OCI-LY3 (cell line): ENCODE measurements at regions not wholly inside any gene's neighbourhood (a gene's known extent, or its start where the extent isn't known, plus 50 kb on each side); places are given as distances from the start of the nearest gene placed in this dataset.

Experiments used
- H2AFZ ChIP-seq: fragments of 200-600, 300-600 bp; shearing (Covaris generic); 2 replicates; pipeline ENCODE4 v1.6.0; 2014; ENCODE audit warnings: antibody characterized with exemption, low read depth, low read length
- H3K27ac ChIP-seq: fragments of 200-600, 300-600 bp; sonication (generic); 2 replicates; pipeline ENCODE4 v1.5.1; 2014; ENCODE audit warnings: mild to moderate bottlenecking, low read length, moderate library complexity, mixed read lengths
- H3K27me3 ChIP-seq: fragments of 200-600, 300-600 bp; sonication (generic); 2 replicates; pipeline ENCODE4 v1.6.1; 2014; ENCODE audit warnings: low read depth, low read length, mixed read lengths
- H3K36me3 ChIP-seq: fragments of 200-600, 300-600 bp; sonication (generic); replicated peaks from 2 replicates; pipeline ENCODE3; 2014; ENCODE audit warnings: low read depth, low read length, mixed read lengths
- H3K4me1 ChIP-seq: fragments of 300-600, 200-600 bp; sonication (generic); 2 replicates; pipeline ENCODE4 v1.6.1; 2014; ENCODE audit warnings: low read length, mixed read lengths
- H3K4me2 ChIP-seq: fragments of 200-600, 300-600 bp; sonication (generic); 2 replicates; pipeline ENCODE4 v1.6.1; 2014; ENCODE audit warnings: low read length, mixed read lengths
- H3K4me3 ChIP-seq: fragments of 300-600, 200-600 bp; sonication (generic); 2 replicates; pipeline ENCODE4 v1.5.1; 2014; ENCODE audit warnings: antibody characterized with exemption, mild to moderate bottlenecking, low read length, moderate library complexity
- H3K79me2 ChIP-seq: fragments of 300-600, 200-600 bp; shearing (Covaris generic); 2 replicates; pipeline ENCODE4 v1.6.1; 2014; ENCODE audit warnings: mild to moderate bottlenecking, low read length, mixed read lengths
- H3K9ac ChIP-seq: fragments of 300-600, 200-600 bp; shearing (Covaris generic); 2 replicates; pipeline ENCODE4 v1.6.0; 2014; ENCODE audit warnings: mild to moderate bottlenecking, low read length, moderate library complexity
- H3K9me3 ChIP-seq: fragments of 200-600, 300-600 bp; shearing (Covaris generic); 2 replicates; pipeline ENCODE4 v1.6.1; 2014; ENCODE audit warnings: low read length, mixed read lengths; ENCODE audit not compliant: insufficient read depth
- H4K20me1 ChIP-seq: fragments of 200-600, 300-600 bp; sonication (generic); 2 replicates; pipeline ENCODE4 v1.6.1; 2016; ENCODE audit warnings: low read length, mixed read lengths; ENCODE audit not compliant: insufficient read depth
- EZH2phosphoT487 ChIP-seq: fragments of 200-600 bp; shearing (Covaris generic); IDR thresholded peaks from 2 replicates; pipeline ENCODE4 v1.6.1; 2018; ENCODE audit warnings: antibody characterized with exemption, mixed run types, low read depth
- TF ChIP-seq, protein P1 (sequence below): fragments of 200-600, 300-600 bp; sonication (generic); IDR thresholded peaks from 2 replicates; pipeline ENCODE4 v1.5.1; 2014; ENCODE audit warnings: antibody characterized with exemption, low read length, low read depth

DNA sequence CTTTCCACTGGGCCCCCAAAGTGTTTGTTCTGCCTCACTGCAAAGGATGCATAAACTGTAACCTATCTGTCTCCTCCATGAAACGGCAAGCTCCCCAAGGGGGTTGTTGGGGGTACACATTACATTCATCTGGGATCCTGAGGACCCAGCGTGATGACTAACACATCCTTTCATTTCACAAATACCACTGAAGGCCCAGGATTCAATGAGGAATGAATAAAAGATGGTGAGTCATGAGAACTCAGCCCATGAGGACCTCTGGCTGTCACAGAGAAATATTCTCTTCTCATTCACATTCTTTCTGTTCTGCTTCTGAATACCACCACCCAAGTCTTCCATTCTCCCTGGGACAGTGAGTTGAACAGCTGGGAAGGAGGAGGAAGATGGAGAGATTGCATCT lies 149.8 kb downstream of the RBFOX3 start:
- Histone ChIP-seq H3K9ac (no peak overlapping the region), H3K27me3 (peaks cover 4% of the 10 kb centered on the region; the same call in 1 of the 2 replicates), H4K20me1 (no peaks in the 10 kb centered on the region), H3K4me3 (no peak overlapping the region), H3K36me3 (no peaks in the 10 kb centered on the region), H3K9me3 (no peaks in the 10 kb centered on the region), H3K4me1 (no peaks in the 10 kb centered on the region), H3K27ac (no peak overlapping the region), H3K4me2 (no peak overlapping the region), H2AFZ (no peak overlapping the region), H3K79me2 (no peaks in the 10 kb centered on the region)
- TF ChIP-seq, protein P1, sequence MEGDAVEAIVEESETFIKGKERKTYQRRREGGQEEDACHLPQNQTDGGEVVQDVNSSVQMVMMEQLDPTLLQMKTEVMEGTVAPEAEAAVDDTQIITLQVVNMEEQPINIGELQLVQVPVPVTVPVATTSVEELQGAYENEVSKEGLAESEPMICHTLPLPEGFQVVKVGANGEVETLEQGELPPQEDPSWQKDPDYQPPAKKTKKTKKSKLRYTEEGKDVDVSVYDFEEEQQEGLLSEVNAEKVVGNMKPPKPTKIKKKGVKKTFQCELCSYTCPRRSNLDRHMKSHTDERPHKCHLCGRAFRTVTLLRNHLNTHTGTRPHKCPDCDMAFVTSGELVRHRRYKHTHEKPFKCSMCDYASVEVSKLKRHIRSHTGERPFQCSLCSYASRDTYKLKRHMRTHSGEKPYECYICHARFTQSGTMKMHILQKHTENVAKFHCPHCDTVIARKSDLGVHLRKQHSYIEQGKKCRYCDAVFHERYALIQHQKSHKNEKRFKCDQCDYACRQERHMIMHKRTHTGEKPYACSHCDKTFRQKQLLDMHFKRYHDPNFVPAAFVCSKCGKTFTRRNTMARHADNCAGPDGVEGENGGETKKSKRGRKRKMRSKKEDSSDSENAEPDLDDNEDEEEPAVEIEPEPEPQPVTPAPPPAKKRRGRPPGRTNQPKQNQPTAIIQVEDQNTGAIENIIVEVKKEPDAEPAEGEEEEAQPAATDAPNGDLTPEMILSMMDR = no peak
- no peak for TF ChIP-seq EZH2phosphoT487

GRCh38 chr17:79459846-79460245 lies 151.0 kb downstream of the RBFOX3 start:
- Histone ChIP-seq H3K4me1 (no peaks in the 10 kb centered on the region), H3K27ac (no peak overlapping the region), H3K27me3 (peaks cover 4% of the 10 kb centered on the region; the same call in 1 of the 2 replicates), H3K36me3 (no peaks in the 10 kb centered on the region), H3K4me3 (no peak overlapping the region), H2AFZ (no peak overlapping the region), H4K20me1 (no peaks in the 10 kb centered on the region), H3K9me3 (no peaks in the 10 kb centered on the region), H3K4me2 (no peak overlapping the region), H3K79me2 (no peaks in the 10 kb centered on the region), H3K9ac (no peak overlapping the region)
- no peak for TF ChIP-seq EZH2phosphoT487
- TF ChIP-seq, protein P1 = no peak

DNA sequence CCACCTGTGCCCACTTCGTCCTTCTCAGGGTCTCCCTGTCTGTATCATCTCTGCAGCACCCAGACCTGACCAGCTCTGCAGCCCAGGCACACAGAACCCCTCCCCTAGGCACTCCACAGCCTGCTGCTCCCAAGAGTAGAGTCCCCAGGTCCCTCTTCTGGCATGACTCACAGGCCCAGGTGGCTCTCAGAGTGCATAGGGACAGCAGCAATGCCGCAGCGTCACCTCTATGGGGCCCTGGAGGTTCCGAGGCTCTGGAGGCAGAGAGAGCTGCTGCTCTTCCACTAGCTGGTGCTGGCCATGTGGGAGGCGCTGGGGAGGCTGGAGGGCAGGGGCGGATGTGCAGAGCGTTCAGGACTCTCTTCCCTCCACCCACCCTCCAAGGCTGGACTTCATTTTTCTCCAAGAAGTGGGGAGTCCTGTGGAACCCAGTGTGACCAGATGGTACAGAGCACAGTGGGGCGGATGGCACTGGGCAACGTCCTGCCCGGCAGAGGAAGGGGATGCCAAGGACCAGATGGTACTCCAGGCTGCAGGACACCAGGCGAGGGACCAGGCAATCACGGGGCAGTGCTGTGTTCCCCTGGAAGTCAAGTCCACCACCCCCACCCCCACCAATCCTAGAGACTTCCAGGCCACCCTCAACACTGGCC lies 151.7 kb downstream of the RBFOX3 start:
- peaks cover 4% of the 10 kb centered on the region; the same call in 1 of the 2 replicates for H3K27me3 ChIP-seq
- no peaks in the 10 kb centered on the region for H4K20me1 ChIP-seq
- H3K36me3 ChIP-seq = no peaks in the 10 kb centered on the region
- TF ChIP-seq, protein P1 = no peak
- TF ChIP-seq EZH2phosphoT487 = no peak
- no peak overlapping the region for H2AFZ ChIP-seq
- H3K4me3 ChIP-seq = no peak overlapping the region
- H3K4me2 ChIP-seq = no peak overlapping the region
- no peak overlapping the region for H3K9ac ChIP-seq
- no peaks in the 10 kb centered on the region for H3K9me3 ChIP-seq
- no peaks in the 10 kb centered on the region for H3K4me1 ChIP-seq
- no peak overlapping the region for H3K27ac ChIP-seq
- no peaks in the 10 kb centered on the region for H3K79me2 ChIP-seq

DNA sequence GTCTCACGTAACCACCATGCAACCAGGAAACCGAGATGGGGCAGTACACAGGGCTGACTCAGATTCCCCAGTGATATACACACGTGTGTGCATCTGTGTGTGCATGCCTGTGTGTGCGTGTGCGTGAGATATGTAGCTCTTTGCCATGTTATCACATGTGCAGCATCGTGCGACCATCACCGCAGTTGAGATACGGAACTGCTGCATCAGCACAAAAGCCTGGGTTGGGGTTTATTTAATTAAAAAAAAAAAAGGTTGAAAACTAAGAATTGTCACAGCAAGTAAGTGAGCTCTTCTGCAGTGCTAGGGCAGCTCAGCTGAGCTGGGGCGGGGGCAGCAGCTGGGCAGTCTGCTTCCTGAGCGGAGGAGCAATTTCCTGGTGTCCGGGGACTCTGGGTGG lies 152.5 kb downstream of the RBFOX3 start:
- Histone ChIP-seq H2AFZ (no peak overlapping the region), H3K27me3 (peaks cover 4% of the 10 kb centered on the region; the same call in 1 of the 2 replicates), H3K9me3 (no peaks in the 10 kb centered on the region), H3K4me2 (no peak overlapping the region), H3K4me3 (no peak overlapping the region), H3K36me3 (no peaks in the 10 kb centered on the region), H3K4me1 (no peaks in the 10 kb centered on the region), H3K9ac (no peak overlapping the region), H3K79me2 (no peaks in the 10 kb centered on the region), H4K20me1 (no peaks in the 10 kb centered on the region), H3K27ac (no peak overlapping the region)
- TF ChIP-seq, protein P1 = no peak
- no peak for TF ChIP-seq EZH2phosphoT487
